H1 (cell line): ENCODE measurements at regions not wholly inside any gene's neighbourhood (a gene's known extent, or its start where the extent isn't known, plus 50 kb on each side); places are given as distances from the start of the nearest gene placed in this dataset.

Experiments used
- CTCF ChIA-PET: fragments of 300-600 bp; sonication (Branson Sonifier 250); formaldehyde crosslinking; loops from one replicate; lab custom pipeline; 2021; ENCODE audit not compliant: partially characterized antibody; lab: Charles Lee
- POLR2A ChIA-PET: fragments of 300-600 bp; sonication (Branson Sonifier 250); formaldehyde crosslinking; loops from one replicate; lab custom pipeline; 2021; ENCODE audit warnings: inconsistent platforms; ENCODE audit not compliant: partially characterized antibody; lab: Charles Lee
- DNase-seq, 2 experiments: peaks; one replicate each; pipeline versions ENCODE4 v3.0.0 to v3.0.0-alpha.2; 2010 to 2022; ENCODE audit warnings: low spot score in 2 of 2, low read depth in 1 of 2, mixed read lengths in 1 of 2
- FAIRE-seq: peaks from 2 replicates; lab custom pipeline; 2011; peaks lifted over from hg19 to GRCh38; lab: Jason Lieb, UNC
- H2AFZ ChIP-seq: 2 replicates; pipeline ENCODE4 v1.8.1; 2012; ENCODE audit warnings: low read length, inconsistent platforms
- H2AK5ac ChIP-seq: 2 replicates; pipeline ENCODE4 v1.6.1; 2013; ENCODE audit warnings: low read depth, low read length
- H2BK120ac ChIP-seq: replicated peaks from 2 replicates; pipeline ENCODE3; 2013; ENCODE audit warnings: low read depth, low read length, inconsistent platforms
- H2BK12ac ChIP-seq: 2 replicates; pipeline ENCODE4 v1.6.1; 2013; ENCODE audit warnings: low read depth, low read length
- H2BK15ac ChIP-seq: 2 replicates; pipeline ENCODE4 v1.6.1; 2013; ENCODE audit warnings: low read length
- H2BK20ac ChIP-seq: 2 replicates; pipeline ENCODE4 v1.6.1; 2013; ENCODE audit warnings: low read length
- H2BK5ac ChIP-seq: 2 replicates; pipeline ENCODE4 v1.6.1; 2013; ENCODE audit warnings: low read depth, low read length
- H3K14ac ChIP-seq: 2 replicates; pipeline ENCODE4 v1.6.1; 2013; ENCODE audit warnings: inconsistent platforms; ENCODE audit not compliant: insufficient read length
- H3K18ac ChIP-seq: 2 replicates; pipeline ENCODE4 v1.6.1; 2013; ENCODE audit warnings: low read length; ENCODE audit errors: extremely low read depth
- H3K23ac ChIP-seq: 2 replicates; pipeline ENCODE4 v1.6.1; 2013; ENCODE audit warnings: inconsistent platforms; ENCODE audit not compliant: insufficient read length
- H3K23me2 ChIP-seq: 2 replicates; pipeline ENCODE4 v1.6.1; 2013; ENCODE audit warnings: low read depth, low read length
- H3K27ac ChIP-seq: 2 replicates; pipeline ENCODE4 v1.6.1; 2011; ENCODE audit warnings: low read depth, low read length, inconsistent platforms
- H3K27me3 ChIP-seq, 4 experiments: replicated peaks in 1 of 4; 1 replicate in 1 of 4; 2 replicates in 3 of 4; pipeline versions ENCODE4 v1.6.1 to v1.8.1; 2011 to 2013; ENCODE audit warnings: low read length in 3 of 4, mild to moderate bottlenecking in 3 of 4, inconsistent platforms in 2 of 4, mixed read lengths in 2 of 4, moderate library complexity in 1 of 4; ENCODE audit not compliant: control insufficient read depth in 3 of 4, insufficient read depth in 3 of 4; ENCODE audit errors: extremely low read depth in 1 of 4
- H3K36me3 ChIP-seq, 4 experiments: 2 replicates each; pipeline versions ENCODE4 v1.6.1 to v1.8.1; 2011 to 2013; ENCODE audit warnings: mild to moderate bottlenecking in 4 of 4, low read length in 3 of 4, moderate library complexity in 2 of 4, control low read depth in 1 of 4, inconsistent platforms in 1 of 4; ENCODE audit not compliant: insufficient read depth in 4 of 4, control insufficient read depth in 2 of 4
- H3K4ac ChIP-seq: replicated peaks from 2 replicates; pipeline ENCODE3; 2013; ENCODE audit warnings: low read length, low read depth, mixed read lengths, inconsistent platforms; ENCODE audit not compliant: insufficient read length
- H3K4me1 ChIP-seq, 4 experiments: replicated peaks in 1 of 4; 1 replicate in 1 of 4; 2 replicates in 3 of 4; pipeline versions ENCODE4 v1.6.1 to v1.8.1; 2011 to 2013; ENCODE audit warnings: low read length in 3 of 4, inconsistent platforms in 2 of 4, mixed read lengths in 1 of 4; ENCODE audit not compliant: insufficient read depth in 4 of 4, control insufficient read depth in 3 of 4
- H3K4me2 ChIP-seq, 2 experiments: 2 replicates each; pipeline versions ENCODE4 v1.6.1 to v1.8.1; 2011 to 2013; ENCODE audit warnings: low read depth in 2 of 2, low read length in 2 of 2, control low read depth in 1 of 2, inconsistent platforms in 1 of 2, mild to moderate bottlenecking in 1 of 2; ENCODE audit not compliant: insufficient read depth in 1 of 2
- H3K4me3 ChIP-seq, 4 experiments: fragments of 200-600, 300-600 bp in 1 of 4; sonication (generic), shearing (Covaris generic), sonication (Bioruptor Twin) in 1 of 4; 2 replicates each; pipeline versions ENCODE4 v1.5.1 to v1.8.1; 2011 to 2016; ENCODE audit warnings: low read length in 4 of 4, low read depth in 3 of 4, control low read depth in 2 of 4, inconsistent platforms in 2 of 4, mild to moderate bottlenecking in 2 of 4, mixed read lengths in 1 of 4, moderate library complexity in 1 of 4; ENCODE audit not compliant: insufficient read depth in 2 of 4; ENCODE audit errors: extremely low read depth in 1 of 4
- H3K56ac ChIP-seq: replicated peaks from 2 replicates; pipeline ENCODE3; 2013; ENCODE audit warnings: low read depth, mild to moderate bottlenecking, mixed read lengths, low read length, inconsistent platforms; ENCODE audit not compliant: insufficient read length
- H3K79me1 ChIP-seq: 2 replicates; pipeline ENCODE4 v1.6.1; 2013; ENCODE audit warnings: low read depth, low read length, control low read depth
- H3K79me2 ChIP-seq, 2 experiments: 2 replicates each; pipeline versions ENCODE4 v1.6.1 to v1.8.1; 2012 to 2013; ENCODE audit warnings: low read length in 2 of 2, mild to moderate bottlenecking in 2 of 2, inconsistent platforms in 1 of 2; ENCODE audit not compliant: insufficient read depth in 2 of 2, control insufficient read depth in 1 of 2
- H3K9ac ChIP-seq, 4 experiments: replicated peaks in 1 of 4; 1 replicate in 1 of 4; 2 replicates in 3 of 4; pipeline versions ENCODE4 v1.6.1 to v1.8.1; 2011 to 2013; ENCODE audit warnings: low read depth in 3 of 4, low read length in 3 of 4, control low read depth in 2 of 4, mild to moderate bottlenecking in 2 of 4, moderate library complexity in 2 of 4, inconsistent platforms in 1 of 4; ENCODE audit errors: extremely low read depth in 1 of 4
- H3K9me3 ChIP-seq, 2 experiments: 2 replicates each; pipeline versions ENCODE4 v1.6.1 to v1.8.1; 2012 to 2013; ENCODE audit warnings: mild to moderate bottlenecking in 2 of 2, moderate library complexity in 2 of 2, control low read depth in 1 of 2, inconsistent platforms in 1 of 2, low read depth in 1 of 2, low read length in 1 of 2, mixed read lengths in 1 of 2; ENCODE audit not compliant: insufficient read depth in 2 of 2
- H4K20me1 ChIP-seq, 2 experiments: replicated peaks in 1 of 2; 2 replicates each; pipeline versions ENCODE3 to v1.8.1; 2011 to 2013; ENCODE audit warnings: inconsistent platforms in 2 of 2, low read length in 2 of 2, mild to moderate bottlenecking in 1 of 2; ENCODE audit not compliant: insufficient read depth in 2 of 2, control insufficient read depth in 1 of 2
- H4K5ac ChIP-seq: 2 replicates; pipeline ENCODE4 v1.6.1; 2013; ENCODE audit warnings: low read length, low read depth, mixed read lengths, inconsistent platforms; ENCODE audit not compliant: insufficient read length
- H4K8ac ChIP-seq: 2 replicates; pipeline ENCODE4 v1.8.0; 2013; ENCODE audit warnings: mild to moderate bottlenecking, moderate library complexity, low read length, inconsistent platforms; ENCODE audit not compliant: insufficient read depth; ENCODE audit errors: extremely low read depth
- H4K91ac ChIP-seq: replicated peaks from 2 replicates; pipeline ENCODE3; 2013; ENCODE audit warnings: low read length, mixed read lengths, inconsistent platforms; ENCODE audit not compliant: insufficient read length
- YY1 ChIP-seq: IDR thresholded peaks from 2 replicates; pipeline ENCODE4 v1.6.1; 2011; ENCODE audit warnings: low read depth, mild to moderate bottlenecking, low read length
- WGBS, 2 experiments: shearing (Covaris generic) in 1 of 2; methylation state at CpG; one replicate each; pipeline versions ENCODE4 v1.1.6 to v1.1.7; 2013 to 2015; ENCODE audit warnings: low lambda C conversion rate in 2 of 2, mixed read lengths in 2 of 2, inconsistent platforms in 1 of 2, low coverage in 1 of 2, missing lambda C conversion rate in 1 of 2; ENCODE audit not compliant: insufficient replicate concordance in 2 of 2, insufficient coverage in 1 of 2, insufficient read length in 1 of 2; ENCODE audit errors: extremely low coverage in 1 of 2, missing lambda C conversion rate in 1 of 2; 5-methylcytosine and 5-hydroxymethylcytosine counted together
- TF ChIP-seq, protein P1 (sequence below), 3 experiments: IDR thresholded peaks; 1 replicate in 2 of 3; 2 replicates in 1 of 3; pipeline versions ENCODE4 v1.5.1 to v1.6.1; 2011; ENCODE audit warnings: low read length in 3 of 3, mild to moderate bottlenecking in 3 of 3, inconsistent platforms in 2 of 3, low read depth in 1 of 3, moderate library complexity in 1 of 3; ENCODE audit not compliant: insufficient read depth in 1 of 3; ENCODE audit errors: control extremely low read depth in 1 of 3

- no peaks in the 10 kb centered on the region for H3K4me1 ChIP-seq
- no peaks in the 10 kb centered on the region for H3K79me2 ChIP-seq
- no peaks in the 10 kb centered on the region for H4K20me1 ChIP-seq
- H3K4ac ChIP-seq: no peak overlapping the region
- no peaks in the 10 kb centered on the region for H3K27me3 ChIP-seq
- no peak overlapping the region for H2BK15ac ChIP-seq
- H3K14ac ChIP-seq: no peak overlapping the region
- H2BK120ac ChIP-seq: no peak overlapping the region
- no peak overlapping the region for H4K5ac ChIP-seq
- H2AFZ ChIP-seq: no peak overlapping the region
- H3K4me3 ChIP-seq: no peak overlapping the region
- H3K9me3 ChIP-seq: no peaks in the 10 kb centered on the region
- WGBS, 2 experiments: 94% methylated on average over 4 of the region's 4 CpGs; no CpG with 5 or more reads in 1 of the 2 experiments
- H4K91ac ChIP-seq: no peak overlapping the region
- ChIA-PET CTCF (interaction anchor here (1.0 to 1.3 kb wide), 2 partner anchors 9 to 10 kb away, joined by 4 to 5 read pairs; no protein-coding TSS in a partner anchor), POLR2A (no interaction called here)
- no peak overlapping the region for H3K9ac ChIP-seq
- no peaks in the 10 kb centered on the region for H3K79me1 ChIP-seq
- no peak overlapping the region for H3K18ac ChIP-seq
- no peak overlapping the region for H3K23ac ChIP-seq
- no peak overlapping the region for H2AK5ac ChIP-seq
- DNase-seq: no peak
- H2BK5ac ChIP-seq: no peak overlapping the region
- no peak overlapping the region for H2BK20ac ChIP-seq
- H3K56ac ChIP-seq: no peak overlapping the region
- H3K23me2 ChIP-seq: no peaks in the 10 kb centered on the region
- H3K4me2 ChIP-seq: no peak overlapping the region
- no peak overlapping the region for H4K8ac ChIP-seq
- H2BK12ac ChIP-seq: no peak overlapping the region
- TF ChIP-seq, protein P1, sequence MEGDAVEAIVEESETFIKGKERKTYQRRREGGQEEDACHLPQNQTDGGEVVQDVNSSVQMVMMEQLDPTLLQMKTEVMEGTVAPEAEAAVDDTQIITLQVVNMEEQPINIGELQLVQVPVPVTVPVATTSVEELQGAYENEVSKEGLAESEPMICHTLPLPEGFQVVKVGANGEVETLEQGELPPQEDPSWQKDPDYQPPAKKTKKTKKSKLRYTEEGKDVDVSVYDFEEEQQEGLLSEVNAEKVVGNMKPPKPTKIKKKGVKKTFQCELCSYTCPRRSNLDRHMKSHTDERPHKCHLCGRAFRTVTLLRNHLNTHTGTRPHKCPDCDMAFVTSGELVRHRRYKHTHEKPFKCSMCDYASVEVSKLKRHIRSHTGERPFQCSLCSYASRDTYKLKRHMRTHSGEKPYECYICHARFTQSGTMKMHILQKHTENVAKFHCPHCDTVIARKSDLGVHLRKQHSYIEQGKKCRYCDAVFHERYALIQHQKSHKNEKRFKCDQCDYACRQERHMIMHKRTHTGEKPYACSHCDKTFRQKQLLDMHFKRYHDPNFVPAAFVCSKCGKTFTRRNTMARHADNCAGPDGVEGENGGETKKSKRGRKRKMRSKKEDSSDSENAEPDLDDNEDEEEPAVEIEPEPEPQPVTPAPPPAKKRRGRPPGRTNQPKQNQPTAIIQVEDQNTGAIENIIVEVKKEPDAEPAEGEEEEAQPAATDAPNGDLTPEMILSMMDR (IDR thresholded peaks at IDR 0.05; ENCODE audit: control extremely low read depth in 1 of 3, insufficient read depth in 1 of 3, low read depth in 1 of 3, low read length in 3 of 3): no peak
- TF ChIP-seq YY1: no peak
- H3K36me3 ChIP-seq: no peaks in the 10 kb centered on the region
- no peak overlapping the region for H3K27ac ChIP-seq
- FAIRE-seq: no peak
Observed at GRCh38 chr7:89401690-89402089, 606.2 kb upstream of the TEX47 start.
